ENCODE measurements at regions not wholly inside any gene's neighbourhood (a gene's known extent, or its start where the extent isn't known, plus 50 kb on each side); places are given as distances from the start of the nearest gene placed in this dataset.
A peak's percentile ranks its signal among the peaks of the same experiment; 100 is the strongest.
"Not testable (repeated sequence)": the region's sequence is repeated elsewhere in the genome, so short reads cannot be mapped to it uniquely, and the experiment has no call there.

DNA sequence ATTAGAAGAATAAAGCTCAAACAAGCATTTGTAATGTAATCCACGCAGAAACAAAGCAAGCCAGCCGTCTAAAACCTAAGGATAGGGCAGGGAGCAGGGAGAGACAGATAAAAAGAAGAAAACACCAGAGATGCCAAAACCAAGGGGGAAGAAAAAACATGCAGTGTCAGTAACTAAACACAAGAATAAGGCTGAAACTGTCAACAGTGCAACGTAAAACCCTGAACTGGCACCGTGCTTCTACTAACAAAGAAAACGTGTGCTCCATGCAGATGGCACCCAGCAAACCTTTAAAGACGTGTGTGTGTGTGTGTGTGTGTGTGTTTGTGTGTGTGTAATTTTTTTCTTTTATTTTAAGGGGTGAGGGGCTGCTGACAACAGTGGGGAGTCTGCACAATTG lies 88.4 kb upstream of the TAB2 start:
- DNase-seq (ENCODE audit: extremely low read depth in 1 of 11, low read depth in 9 of 11, low spot score in 4 of 11): no peak

DNA sequence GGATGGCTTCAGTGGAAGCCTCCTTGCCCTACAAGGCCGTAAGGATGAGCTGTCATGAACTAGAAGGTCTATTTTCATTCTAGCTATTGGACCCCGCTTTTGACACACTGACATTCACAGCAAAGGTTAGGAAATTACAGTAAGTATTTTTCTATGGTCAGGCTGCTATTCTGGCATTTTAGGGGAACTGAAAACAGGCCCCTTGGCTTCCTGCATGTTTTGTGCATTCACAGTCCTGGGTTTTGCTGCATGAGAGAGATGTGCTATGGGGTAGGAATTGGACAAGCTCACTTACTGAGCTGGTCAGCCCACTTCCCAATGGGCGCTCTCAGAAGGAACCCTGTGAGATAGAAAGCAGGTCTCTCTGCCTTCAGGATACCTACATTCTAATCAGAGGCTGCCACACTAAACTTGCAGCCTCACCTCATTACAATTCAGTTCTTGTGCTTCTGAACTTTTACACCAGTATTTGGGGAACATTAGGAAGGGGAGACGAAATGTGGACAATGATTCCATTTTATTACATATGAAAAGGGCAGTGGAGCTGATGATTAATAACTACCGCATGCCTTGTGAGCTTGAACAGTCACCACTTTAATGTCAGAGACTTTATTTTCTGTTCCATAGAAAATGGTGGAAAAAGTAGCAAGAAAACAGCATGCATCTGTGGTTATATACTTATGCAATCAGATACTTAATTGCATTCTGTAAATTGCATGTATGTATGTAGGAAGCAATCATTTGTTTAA lies 86.6 kb upstream of the TAB2 start:
- no peak for DNase-seq (ENCODE audit: extremely low read depth in 1 of 11, low read depth in 9 of 11, low spot score in 4 of 11)

DNA sequence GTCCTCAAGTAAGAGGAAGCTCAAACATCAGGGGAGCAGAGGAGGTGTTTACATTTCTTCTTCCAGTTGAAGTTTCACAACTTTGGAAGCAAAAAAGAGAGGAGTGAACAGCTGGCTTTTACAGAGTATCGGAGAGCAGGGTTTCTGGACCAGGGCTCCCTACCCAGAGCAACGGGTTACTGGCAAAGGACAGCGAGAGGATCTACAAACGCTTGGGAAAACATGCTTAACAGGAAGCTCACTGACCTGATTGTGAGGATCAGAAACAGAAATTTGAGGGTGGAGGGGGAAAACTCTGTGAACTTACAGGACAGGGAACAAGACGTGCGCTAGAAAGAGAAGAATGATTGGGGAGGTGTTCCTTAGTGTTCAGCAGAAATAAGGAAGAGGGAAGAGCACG lies 85.7 kb upstream of the TAB2 start:
- DNase-seq (ENCODE audit: extremely low read depth in 1 of 11, low read depth in 9 of 11, low spot score in 4 of 11): no peak

DNA sequence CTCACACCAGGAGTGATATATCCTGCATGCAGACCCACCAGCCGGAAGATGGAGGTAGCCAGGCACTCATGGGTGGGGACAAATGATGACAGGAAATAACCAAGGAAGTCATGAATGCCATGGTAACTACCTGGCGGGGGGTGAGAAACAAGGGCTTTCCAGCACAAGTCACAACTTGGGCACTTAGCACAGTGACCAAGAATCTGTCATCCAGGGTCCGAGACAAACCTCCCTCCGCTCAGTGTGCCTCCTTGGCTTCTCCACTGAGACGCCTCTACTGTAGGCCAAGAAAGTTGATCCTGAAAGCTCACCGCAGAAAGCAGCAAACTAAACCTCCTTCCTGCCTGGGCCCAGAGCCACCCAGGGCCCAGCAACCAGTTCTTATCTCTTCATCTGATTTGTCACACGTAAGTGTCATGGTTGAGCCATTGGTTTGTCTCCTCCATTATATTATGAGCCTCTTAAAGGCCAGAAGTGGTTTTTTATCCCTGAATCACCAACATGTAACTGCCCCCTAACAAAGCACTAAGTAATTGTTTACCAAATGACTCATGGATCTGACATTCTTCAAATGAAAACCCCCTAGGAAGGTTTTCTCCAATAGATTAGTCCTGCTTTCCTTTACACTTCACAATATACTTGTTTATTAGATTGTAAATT lies 84.3 kb upstream of the TAB2 start:
- DNase-seq (ENCODE audit: extremely low read depth in 1 of 11, low read depth in 9 of 11, low spot score in 4 of 11): no peak

DNA sequence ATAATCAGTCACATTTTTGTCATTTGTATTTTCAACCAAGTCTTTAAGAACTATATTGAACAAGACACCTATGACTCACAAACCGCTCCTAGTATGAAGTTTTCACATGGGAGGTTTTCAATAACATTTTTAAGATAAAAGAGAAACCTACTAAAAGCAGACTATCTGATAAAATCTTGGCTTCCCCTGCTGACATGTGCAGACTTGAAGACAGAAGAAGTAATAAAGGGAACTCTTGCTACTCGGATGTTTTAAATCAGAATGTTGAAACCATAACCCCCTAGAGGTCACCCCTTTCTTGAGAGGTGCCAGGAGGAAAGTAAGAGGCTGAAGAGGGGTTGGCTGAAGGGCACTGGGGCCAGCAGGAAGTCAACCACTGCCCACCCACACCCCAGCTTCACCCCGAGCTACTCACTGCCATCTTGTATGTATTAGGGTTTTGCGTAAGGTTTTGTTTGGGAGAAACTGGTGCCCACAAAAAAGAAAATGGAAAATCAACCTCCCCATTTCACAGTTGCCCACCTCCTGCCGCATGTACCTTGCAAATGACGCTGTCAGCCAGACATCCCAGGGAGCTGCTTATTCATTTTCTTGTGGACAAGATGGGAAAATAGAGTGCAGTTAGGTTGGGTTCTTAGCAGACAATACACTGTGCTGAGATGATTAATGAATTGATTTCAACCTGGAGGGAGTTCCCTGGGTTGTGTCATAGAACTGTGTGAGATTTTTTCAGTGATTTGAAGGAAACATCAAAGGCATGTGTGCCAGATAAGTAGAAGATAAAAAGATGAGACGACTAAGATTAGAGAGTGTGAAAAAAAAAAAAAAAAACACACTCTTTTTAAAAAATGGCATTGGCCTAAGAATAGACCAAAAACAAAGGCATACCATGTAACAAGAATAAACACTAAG lies 83.2 kb upstream of the TAB2 start:
- no peak for DNase-seq (ENCODE audit: extremely low read depth in 1 of 11, low read depth in 9 of 11, low spot score in 4 of 11)

DNA sequence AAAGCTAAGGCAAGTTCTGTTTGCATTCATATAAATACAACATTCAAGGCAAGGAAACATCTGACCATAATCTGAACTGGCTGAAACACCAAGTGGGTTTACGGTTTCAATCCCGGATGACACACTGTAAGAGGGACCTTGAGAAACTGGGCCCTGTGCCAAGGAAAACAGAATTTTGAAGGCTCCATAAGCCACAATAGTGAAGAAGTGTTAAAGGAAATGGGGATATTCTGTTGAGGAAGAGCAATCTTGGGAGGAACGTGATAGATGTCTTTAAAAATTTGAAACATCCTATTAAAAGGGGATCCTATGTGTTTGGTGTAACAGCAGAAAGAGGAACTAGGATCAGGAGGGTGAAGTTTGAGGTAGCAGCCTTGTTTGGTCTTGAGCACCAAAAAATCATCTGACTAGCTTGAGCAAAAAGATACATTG lies 82.4 kb upstream of the TAB2 start:
- peak in 6 of 11 donors; percentile 23 to 57 (median 45) for DNase-seq (ENCODE audit: extremely low read depth in 1 of 11, low read depth in 9 of 11, low spot score in 4 of 11)

DNA sequence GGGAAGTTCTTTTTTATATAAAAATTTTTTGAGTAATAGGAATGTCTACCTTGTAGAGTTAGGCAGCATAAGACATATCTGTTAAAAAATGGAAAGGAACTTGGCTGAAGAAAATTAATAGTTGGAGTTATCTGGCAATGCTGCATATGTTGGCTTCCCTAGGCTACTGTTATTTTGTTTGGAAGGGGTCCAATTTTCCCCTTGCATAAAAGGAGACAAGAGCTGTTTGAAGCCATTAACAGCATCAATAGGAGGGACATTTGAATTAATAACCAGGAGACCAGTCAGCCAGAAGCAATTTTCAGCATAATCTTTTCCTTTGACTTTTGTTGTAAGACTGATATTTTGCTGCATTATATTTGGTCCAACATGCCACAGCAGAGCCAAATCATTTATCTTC lies 80.9 kb upstream of the TAB2 start:
- DNase-seq (ENCODE audit: extremely low read depth in 1 of 11, low read depth in 9 of 11, low spot score in 4 of 11): peak in 5 of 11 donors; percentile 19 to 72 (median 38)

DNA sequence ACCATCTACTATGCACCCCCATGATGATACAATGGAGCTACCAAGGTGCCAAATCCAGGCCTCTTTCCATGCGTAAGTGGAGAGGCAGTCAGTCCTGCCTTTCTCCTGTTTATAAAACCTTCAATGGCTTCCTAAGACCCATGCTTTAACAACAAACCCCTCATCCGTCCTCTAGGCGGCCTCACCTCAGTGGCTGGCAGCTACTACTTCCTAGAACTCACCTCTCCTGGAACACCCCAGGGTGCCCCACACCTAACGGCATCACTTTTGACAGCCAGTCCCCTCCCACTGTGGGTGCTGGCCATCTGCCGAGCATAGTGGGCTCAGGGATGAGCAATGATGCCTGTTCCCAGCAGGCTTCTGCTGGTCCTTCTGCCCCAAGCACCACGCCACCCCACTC lies 80.0 kb upstream of the TAB2 start:
- no peak for DNase-seq (ENCODE audit: extremely low read depth in 1 of 11, low read depth in 9 of 11, low spot score in 4 of 11)

DNA sequence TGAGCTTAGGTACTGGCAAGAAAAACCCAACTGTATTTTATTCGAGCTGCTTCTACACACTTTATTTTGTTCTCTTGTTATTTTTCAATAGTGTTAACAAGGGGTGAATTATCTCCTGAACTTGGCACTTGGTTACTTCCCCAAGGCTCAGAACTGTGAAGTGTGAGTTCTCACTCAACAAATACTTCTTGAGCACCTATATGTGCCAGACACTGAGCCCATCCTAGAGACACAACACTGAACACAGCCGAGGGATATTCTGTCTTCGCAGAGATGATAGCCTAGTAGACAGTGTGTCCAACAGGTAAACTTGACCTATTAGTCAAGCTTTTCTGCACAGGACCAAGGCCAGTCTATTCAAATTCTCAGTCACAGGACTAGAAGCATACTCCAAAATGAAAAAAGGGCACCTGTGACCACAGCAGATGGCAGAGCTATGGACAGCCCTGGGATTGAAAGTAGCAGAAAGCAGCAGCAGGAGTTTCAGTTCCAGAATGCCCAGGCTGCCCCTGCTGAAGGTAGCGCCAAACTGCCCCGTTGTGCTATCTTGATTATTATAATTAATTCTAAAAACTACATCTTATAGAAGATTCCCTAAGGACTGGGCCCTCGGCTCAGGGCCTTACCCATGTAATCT lies 77.8 kb upstream of the TAB2 start:
- DNase-seq (ENCODE audit: extremely low read depth in 1 of 11, low read depth in 9 of 11, low spot score in 4 of 11): no peak

DNA sequence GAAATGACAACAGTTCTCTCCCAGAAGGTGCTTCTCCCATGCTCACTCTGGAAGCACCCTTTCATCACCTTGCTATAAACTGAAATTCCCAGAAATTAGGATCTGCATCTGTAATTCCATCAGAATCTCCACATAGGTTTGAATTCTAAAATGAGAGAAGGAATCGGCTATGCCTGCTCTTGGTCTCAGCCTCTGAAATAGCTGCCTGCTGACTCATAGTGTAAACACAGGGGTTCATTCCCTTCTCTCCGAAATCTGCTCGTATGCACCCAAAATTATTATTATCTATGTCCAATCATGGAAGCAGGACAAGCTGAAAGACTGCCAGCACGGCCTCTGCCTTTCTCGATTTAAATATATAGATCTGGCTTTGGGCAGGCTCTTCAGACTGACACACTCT lies 74.6 kb upstream of the TAB2 start:
- no peak for DNase-seq (ENCODE audit: extremely low read depth in 1 of 11, low read depth in 9 of 11, low spot score in 4 of 11)

DNA sequence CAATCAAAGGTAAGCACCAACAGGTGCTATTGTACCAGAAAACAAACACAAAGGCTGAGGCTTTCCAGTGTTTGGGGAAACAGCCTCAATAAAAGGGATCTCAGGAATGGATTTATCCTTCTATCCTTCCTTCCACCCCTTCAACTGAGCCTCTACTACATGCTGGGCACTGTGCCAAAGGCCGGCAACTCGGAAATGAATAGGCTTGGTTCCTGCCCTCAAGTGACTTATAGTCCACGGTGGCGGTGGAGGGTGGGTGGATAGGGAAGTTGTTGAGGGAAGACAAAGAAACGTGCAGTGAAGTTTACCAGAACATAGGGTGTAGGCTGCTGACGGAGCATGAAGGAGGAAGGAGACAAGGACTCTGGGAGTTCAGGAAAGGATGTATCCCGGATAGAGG lies 73.4 kb upstream of the TAB2 start:
- no peak for DNase-seq (ENCODE audit: extremely low read depth in 1 of 11, low read depth in 9 of 11, low spot score in 4 of 11)

DNA sequence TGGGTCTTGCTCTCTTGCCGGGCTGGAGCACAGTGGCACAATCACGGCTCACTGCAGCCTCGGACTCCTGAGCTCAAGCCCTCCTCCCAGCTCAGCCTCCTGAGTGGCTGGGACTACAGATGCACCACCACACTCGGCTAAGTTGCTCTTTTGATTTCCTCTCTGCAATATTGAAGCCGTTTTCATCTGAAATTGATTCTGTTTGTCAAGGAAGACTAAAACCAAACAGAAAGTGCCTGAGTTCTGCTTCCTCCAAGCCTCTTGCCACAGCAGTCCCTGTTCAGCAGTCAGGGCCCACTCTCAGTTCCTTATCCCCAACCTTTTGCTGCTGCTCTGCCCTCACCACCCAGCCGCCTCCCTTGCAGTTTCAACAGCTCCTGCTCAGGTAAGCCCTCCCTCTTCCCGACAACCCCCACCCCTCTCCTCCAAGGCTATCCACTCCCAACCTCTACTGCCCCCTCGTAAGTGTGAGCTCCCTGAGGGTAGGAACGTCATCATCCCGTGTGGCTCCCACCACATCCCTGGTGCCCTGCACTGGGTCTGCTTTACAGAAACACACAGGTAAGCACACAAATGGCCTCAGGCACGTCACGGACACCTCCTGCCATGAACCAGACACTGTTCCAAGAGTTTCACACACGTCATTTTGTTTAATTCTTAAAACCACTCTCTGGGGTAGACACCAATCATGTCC lies 70.7 kb upstream of the TAB2 start:
- DNase-seq (ENCODE audit: extremely low read depth in 1 of 11, low read depth in 9 of 11, low spot score in 4 of 11): no peak

DNA sequence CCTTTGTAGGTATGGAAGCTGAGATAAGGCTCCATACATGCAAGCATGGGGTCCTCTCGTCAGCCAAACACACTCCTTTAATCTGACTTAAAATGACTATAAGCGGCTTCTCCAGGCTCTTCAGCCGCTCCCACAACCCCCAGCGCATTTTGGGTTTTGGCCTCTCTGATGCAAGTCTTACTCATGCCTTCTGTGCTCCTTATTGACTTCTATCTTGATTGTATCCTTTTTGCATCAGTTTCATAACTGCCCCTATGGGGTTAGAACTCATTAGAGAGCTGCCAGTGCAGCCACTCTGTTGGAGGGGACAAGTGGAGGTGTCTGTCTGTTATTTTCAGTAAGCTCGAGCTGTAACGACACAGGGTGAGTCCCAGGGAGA lies 70.1 kb upstream of the TAB2 start:
- no peak for DNase-seq (ENCODE audit: extremely low read depth in 1 of 11, low read depth in 9 of 11, low spot score in 4 of 11)

DNA sequence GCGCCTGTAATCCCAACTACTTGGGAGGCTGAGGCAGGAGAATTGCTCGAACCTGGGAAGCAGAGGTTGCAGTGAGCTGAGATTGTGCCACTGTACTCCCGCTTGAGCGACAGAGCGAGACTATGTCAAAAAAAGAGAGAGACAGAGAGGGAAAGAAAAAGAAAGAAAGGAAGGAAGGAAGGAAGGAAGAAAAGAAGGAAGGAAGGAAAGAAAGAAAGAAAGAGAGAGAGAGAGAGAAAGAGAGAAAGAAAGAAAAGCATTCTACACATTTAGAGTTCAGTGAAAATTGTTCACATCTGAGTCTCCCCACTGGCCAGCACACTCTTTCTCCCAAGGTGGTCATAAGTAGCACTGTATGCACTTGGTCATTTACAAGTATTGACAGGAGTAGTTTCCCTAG lies 69.2 kb upstream of the TAB2 start:
- DNase-seq (ENCODE audit: extremely low read depth in 1 of 11, low read depth in 9 of 11, low spot score in 4 of 11): not testable (repeated sequence)

DNA sequence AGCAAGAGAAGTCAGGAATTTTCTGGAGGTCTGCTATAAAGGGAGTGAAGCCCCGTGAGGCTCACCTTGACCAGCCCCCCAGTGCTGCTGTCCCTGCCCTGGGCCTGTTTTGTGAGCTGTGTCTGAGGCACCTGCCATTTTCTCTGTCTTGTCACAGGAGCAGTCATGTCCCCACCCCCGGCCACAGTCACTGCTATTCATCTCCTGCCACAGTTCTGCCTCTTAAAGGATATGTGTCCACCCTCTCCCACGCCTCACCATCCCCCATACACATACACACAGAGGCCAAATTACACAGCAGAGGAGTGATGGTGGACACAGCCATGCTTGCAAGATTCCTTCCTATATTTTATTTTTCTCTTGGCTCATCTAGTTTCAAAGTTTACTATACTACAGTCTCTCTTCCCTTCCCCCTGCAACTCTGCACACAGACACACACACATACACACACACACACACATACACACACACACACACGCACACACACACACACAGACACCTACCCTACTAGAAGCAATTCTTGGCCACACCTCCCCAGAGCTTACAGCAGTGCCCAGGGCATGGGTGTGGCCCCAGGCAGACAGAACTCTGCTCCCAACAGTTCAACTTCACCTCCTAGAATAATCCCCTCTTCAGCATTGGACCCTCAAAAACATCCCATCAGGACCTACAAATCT lies 68.7 kb upstream of the TAB2 start:
- DNase-seq (ENCODE audit: extremely low read depth in 1 of 11, low read depth in 9 of 11, low spot score in 4 of 11): peak in 2 of 11 donors; percentile 17 to 24

DNA sequence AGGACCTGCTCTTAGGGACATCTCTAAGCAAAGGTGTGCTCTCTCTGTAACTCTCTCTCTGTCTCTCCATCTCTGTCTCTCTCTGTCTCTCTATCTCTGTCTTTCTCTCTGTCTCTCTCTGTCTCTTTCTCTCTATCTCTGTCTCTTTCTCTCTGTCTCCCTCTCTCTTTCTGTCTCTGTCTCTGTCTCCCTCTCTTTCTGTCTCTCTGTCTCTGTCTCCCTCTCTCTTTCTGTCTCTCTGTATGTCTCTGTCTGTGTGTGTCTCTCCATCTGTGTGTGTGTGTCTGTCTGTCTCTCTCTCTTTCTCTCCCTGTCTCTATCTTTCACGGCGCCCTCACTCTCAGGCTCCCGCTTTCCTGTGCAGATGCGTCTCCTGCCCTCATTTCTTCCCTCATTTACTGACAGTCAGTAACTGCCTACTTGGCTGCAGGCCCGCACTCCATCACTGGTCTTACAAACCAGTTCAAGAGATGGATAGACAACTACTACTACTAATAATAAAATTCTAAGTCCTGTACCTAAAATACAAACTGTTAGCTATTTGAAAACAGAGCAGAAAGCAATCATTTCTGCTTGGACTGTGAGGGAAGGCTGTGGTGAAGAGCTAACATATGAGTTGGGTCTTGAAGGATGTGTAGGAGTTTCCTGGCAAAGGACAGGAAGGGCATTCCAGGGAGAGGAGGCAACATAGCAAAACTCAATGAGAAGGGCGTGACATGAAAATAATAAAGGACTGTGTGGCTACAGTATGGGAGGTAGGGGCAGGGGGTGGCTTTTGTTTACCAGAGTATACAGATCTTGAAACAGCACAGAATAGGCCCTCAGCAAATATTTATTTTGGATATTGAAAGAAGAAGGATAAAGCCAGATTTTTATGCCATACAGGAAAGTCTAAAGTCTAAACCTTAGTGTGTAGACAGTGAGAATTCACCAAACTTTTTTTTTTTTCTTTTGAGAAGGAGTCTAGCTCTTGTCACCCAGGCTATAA lies 67.8 kb upstream of the TAB2 start:
- DNase-seq (ENCODE audit: extremely low read depth in 1 of 11, low read depth in 9 of 11, low spot score in 4 of 11): no peak

DNA sequence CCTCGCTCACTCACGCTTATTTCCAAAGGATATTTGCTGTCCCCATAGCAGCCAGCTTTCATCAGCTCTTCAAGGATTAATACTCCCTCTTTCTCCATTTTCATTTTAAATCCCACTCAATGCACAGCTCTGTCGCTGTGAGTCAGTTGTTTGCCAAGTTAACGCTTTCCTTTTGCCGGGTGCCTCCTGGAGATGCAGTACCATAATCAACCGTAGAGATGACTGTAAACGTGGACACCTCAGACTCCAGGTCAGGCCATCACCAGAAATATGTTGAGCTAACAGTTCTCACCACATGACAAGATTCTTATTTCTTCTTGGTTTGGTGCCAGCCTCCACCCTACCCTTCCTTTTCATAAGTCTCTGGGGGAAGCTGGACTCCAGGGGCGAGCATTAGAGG lies 66.6 kb upstream of the TAB2 start:
- no peak for DNase-seq (ENCODE audit: extremely low read depth in 1 of 11, low read depth in 9 of 11, low spot score in 4 of 11)
